ENCODE measurements at regions not wholly inside any gene's neighbourhood (a gene's known extent, or its start where the extent isn't known, plus 50 kb on each side); places are given as distances from the start of the nearest gene placed in this dataset.

GRCh38 chr5:167810573-167810972 lies 480.9 kb upstream of the WWC1 start:
- ChIA-PET CTCF (ENCODE audit: partially characterized antibody) (no interaction called here), POLR2A (ENCODE audit: partially characterized antibody) (no interaction called here)
- no peaks in the 10 kb centered on the region for H3K4me1 Mint-ChIP-seq

GRCh38 chr5:167812871-167813270 lies 478.6 kb upstream of the WWC1 start:
- ChIA-PET CTCF (ENCODE audit: partially characterized antibody) (no interaction called here), POLR2A (ENCODE audit: partially characterized antibody) (no interaction called here)
- no peaks in the 10 kb centered on the region for H3K36me3 Mint-ChIP-seq

More at GRCh38 chr5:167810573-167810972, 480.9 kb upstream of the WWC1 start:
- no peak for DNase-seq
- Mint-ChIP-seq H3K4me3 (no peak overlapping the region), H3K27ac (no peak overlapping the region), H3K36me3 (no peaks in the 10 kb centered on the region), H3K27me3 (no peaks in the 10 kb centered on the region), H3K9me3 (peaks cover 0 to 5% (median under 1%) of the 10 kb centered on the region in 8 donors)
- intact Hi-C loops (cut with micrococcal nuclease), result no loop called here
- Histone ChIP-seq H3K4me1 (ENCODE audit: insufficient read depth, low read length) (no peaks in the 10 kb centered on the region), H3K4me3 (ENCODE audit: low read length in 2 of 2) (no peak overlapping the region), H3K36me3 (ENCODE audit: insufficient read depth, low read length) (no peaks in the 10 kb centered on the region), H3K27ac (ENCODE audit: low read depth, low read length) (no peak overlapping the region), H3K9me3 (ENCODE audit: control insufficient read depth in 1 of 2, low read length in 2 of 2) (no peaks in the 10 kb centered on the region), H3K27me3 (ENCODE audit: insufficient read depth, low read length) (no peaks in the 10 kb centered on the region)

GRCh38 chr5:167813389-167813788 lies 478.1 kb upstream of the WWC1 start:
- intact Hi-C loops (cut with micrococcal nuclease), result no loop called here
- ChIA-PET CTCF (ENCODE audit: partially characterized antibody) (no interaction called here), POLR2A (ENCODE audit: partially characterized antibody) (no interaction called here)
- no peak for DNase-seq
- Mint-ChIP-seq H3K4me1 (no peaks in the 10 kb centered on the region), H3K27ac (no peak overlapping the region), H3K36me3 (no peaks in the 10 kb centered on the region), H3K9me3 (peaks cover 0 to 8% (median under 1%) of the 10 kb centered on the region in 8 donors), H3K27me3 (no peaks in the 10 kb centered on the region), H3K4me3 (no peak overlapping the region)
- Histone ChIP-seq H3K36me3 (ENCODE audit: insufficient read depth, low read length) (no peaks in the 10 kb centered on the region), H3K27me3 (ENCODE audit: insufficient read depth, low read length) (no peaks in the 10 kb centered on the region), H3K27ac (ENCODE audit: low read depth, low read length) (no peak overlapping the region), H3K9me3 (ENCODE audit: control insufficient read depth in 1 of 2, low read length in 2 of 2) (no peaks in the 10 kb centered on the region), H3K4me1 (ENCODE audit: insufficient read depth, low read length) (no peaks in the 10 kb centered on the region), H3K4me3 (ENCODE audit: low read length in 2 of 2) (no peak overlapping the region)

More at GRCh38 chr5:167812871-167813270, 478.6 kb upstream of the WWC1 start:
- Mint-ChIP-seq H3K27ac (no peak overlapping the region), H3K27me3 (no peaks in the 10 kb centered on the region), H3K4me1 (no peaks in the 10 kb centered on the region), H3K9me3 (peaks cover 0 to 8% (median under 1%) of the 10 kb centered on the region in 8 donors), H3K4me3 (no peak overlapping the region)
- Histone ChIP-seq H3K4me1 (ENCODE audit: insufficient read depth, low read length) (no peaks in the 10 kb centered on the region), H3K36me3 (ENCODE audit: insufficient read depth, low read length) (no peaks in the 10 kb centered on the region), H3K27me3 (ENCODE audit: insufficient read depth, low read length) (no peaks in the 10 kb centered on the region), H3K4me3 (ENCODE audit: low read length in 2 of 2) (no peak overlapping the region), H3K27ac (ENCODE audit: low read depth, low read length) (no peak overlapping the region), H3K9me3 (ENCODE audit: control insufficient read depth in 1 of 2, low read length in 2 of 2) (no peaks in the 10 kb centered on the region)
- DNase-seq, result no peak
- intact Hi-C loops (cut with micrococcal nuclease), result no loop called here

DNA sequence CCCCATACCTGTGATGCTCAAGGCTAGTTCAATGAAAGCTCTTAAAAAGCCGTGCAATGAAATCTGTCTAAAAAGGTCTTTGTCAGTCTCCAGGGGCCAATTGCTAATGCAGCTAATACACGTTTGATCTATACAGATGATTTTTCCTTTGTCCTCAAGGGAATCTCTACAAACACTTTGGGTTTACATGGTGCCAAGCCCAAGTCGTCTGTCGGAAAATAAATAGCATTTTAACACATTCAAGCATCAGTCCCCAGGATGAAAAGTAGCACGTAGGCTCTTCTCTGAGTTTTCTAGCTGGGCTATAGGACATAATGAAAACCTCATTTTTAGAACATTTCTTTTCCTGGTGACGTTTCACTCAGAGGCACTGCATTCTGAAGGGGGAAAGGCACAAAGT lies 477.4 kb upstream of the WWC1 start:
- no peaks in the 10 kb centered on the region for H3K9me3 ChIP-seq (ENCODE audit: control insufficient read depth in 1 of 2, low read length in 2 of 2)
- Mint-ChIP-seq H3K4me3 (no peak overlapping the region), H3K27me3 (no peaks in the 10 kb centered on the region), H3K36me3 (no peaks in the 10 kb centered on the region), H3K27ac (no peak overlapping the region), H3K9me3 (peaks cover 0 to 8% (median 0%) of the 10 kb centered on the region in 8 donors), H3K4me1 (no peaks in the 10 kb centered on the region)
- no peaks in the 10 kb centered on the region for H3K4me1 ChIP-seq (ENCODE audit: insufficient read depth, low read length)
- intact Hi-C loops (cut with micrococcal nuclease), result no loop called here
- DNase-seq, result no peak
- no peaks in the 10 kb centered on the region for H3K36me3 ChIP-seq (ENCODE audit: insufficient read depth, low read length)
- H3K4me3 ChIP-seq (ENCODE audit: low read length in 2 of 2), result no peak overlapping the region
- POLR2A ChIA-PET (ENCODE audit: partially characterized antibody), result no interaction called here
- no peak overlapping the region for H3K27ac ChIP-seq (ENCODE audit: low read depth, low read length)
- CTCF ChIA-PET (ENCODE audit: partially characterized antibody), result no interaction called here
- H3K27me3 ChIP-seq (ENCODE audit: insufficient read depth, low read length), result no peaks in the 10 kb centered on the region

GRCh38 chr5:167814828-167815227 lies 476.6 kb upstream of the WWC1 start:
- intact Hi-C loops (cut with micrococcal nuclease), result no loop called here
- Mint-ChIP-seq H3K27ac (no peak overlapping the region), H3K4me3 (no peak overlapping the region), H3K27me3 (no peaks in the 10 kb centered on the region), H3K4me1 (no peaks in the 10 kb centered on the region), H3K36me3 (no peaks in the 10 kb centered on the region), H3K9me3 (peaks cover 0 to 8% (median under 1%) of the 10 kb centered on the region in 8 donors)
- Histone ChIP-seq H3K9me3 (ENCODE audit: control insufficient read depth in 1 of 2, low read length in 2 of 2) (no peaks in the 10 kb centered on the region), H3K4me1 (ENCODE audit: insufficient read depth, low read length) (no peaks in the 10 kb centered on the region), H3K27me3 (ENCODE audit: insufficient read depth, low read length) (no peaks in the 10 kb centered on the region), H3K4me3 (ENCODE audit: low read length in 2 of 2) (no peak overlapping the region), H3K27ac (ENCODE audit: low read depth, low read length) (no peak overlapping the region), H3K36me3 (ENCODE audit: insufficient read depth, low read length) (no peaks in the 10 kb centered on the region)
- DNase-seq, result no peak
- POLR2A ChIA-PET (ENCODE audit: partially characterized antibody), result no interaction called here
- CTCF ChIA-PET (ENCODE audit: partially characterized antibody), result no interaction called here

DNA sequence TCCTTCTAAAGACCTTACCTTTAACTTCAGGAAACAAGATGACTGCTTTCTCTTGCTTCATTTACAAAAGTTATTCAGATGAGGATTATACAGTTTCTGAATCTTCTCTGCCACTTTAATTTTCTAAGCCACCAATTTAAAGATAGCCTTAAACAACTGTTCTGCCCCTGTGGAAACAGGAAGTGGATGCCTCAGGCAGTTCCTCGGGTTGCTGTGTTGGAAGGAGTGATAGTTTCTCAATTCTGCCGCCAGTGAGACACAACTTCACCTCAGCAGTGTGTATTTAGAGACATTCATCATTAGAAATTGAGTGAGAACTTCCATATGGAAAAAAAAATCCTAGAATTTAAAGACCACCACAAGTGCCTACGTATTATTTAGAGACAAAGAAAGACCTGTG lies 475.1 kb upstream of the WWC1 start:
- POLR2A ChIA-PET (ENCODE audit: partially characterized antibody), result no interaction called here
- Histone ChIP-seq H3K36me3 (ENCODE audit: insufficient read depth, low read length) (no peaks in the 10 kb centered on the region), H3K27me3 (ENCODE audit: insufficient read depth, low read length) (no peaks in the 10 kb centered on the region), H3K27ac (ENCODE audit: low read depth, low read length) (no peak overlapping the region), H3K4me1 (ENCODE audit: insufficient read depth, low read length) (no peaks in the 10 kb centered on the region), H3K4me3 (ENCODE audit: low read length in 2 of 2) (no peak overlapping the region), H3K9me3 (ENCODE audit: control insufficient read depth in 1 of 2, low read length in 2 of 2) (no peaks in the 10 kb centered on the region)
- Mint-ChIP-seq H3K9me3 (peaks cover 0 to 8% (median 2%) of the 10 kb centered on the region in 8 donors), H3K27ac (no peak overlapping the region), H3K4me1 (no peaks in the 10 kb centered on the region), H3K27me3 (no peaks in the 10 kb centered on the region), H3K36me3 (no peaks in the 10 kb centered on the region), H3K4me3 (no peak overlapping the region)
- no peak for DNase-seq
- intact Hi-C loops (cut with micrococcal nuclease), result no loop called here
- CTCF ChIA-PET (ENCODE audit: partially characterized antibody), result no interaction called here

- no peaks in the 10 kb centered on the region for H3K9me3 ChIP-seq (ENCODE audit: control insufficient read depth in 1 of 2, low read length in 2 of 2)
- CTCF ChIA-PET (ENCODE audit: partially characterized antibody), result no interaction called here
Measured at GRCh38 chr5:167816864-167817263, 474.6 kb upstream of the WWC1 start.

DNA sequence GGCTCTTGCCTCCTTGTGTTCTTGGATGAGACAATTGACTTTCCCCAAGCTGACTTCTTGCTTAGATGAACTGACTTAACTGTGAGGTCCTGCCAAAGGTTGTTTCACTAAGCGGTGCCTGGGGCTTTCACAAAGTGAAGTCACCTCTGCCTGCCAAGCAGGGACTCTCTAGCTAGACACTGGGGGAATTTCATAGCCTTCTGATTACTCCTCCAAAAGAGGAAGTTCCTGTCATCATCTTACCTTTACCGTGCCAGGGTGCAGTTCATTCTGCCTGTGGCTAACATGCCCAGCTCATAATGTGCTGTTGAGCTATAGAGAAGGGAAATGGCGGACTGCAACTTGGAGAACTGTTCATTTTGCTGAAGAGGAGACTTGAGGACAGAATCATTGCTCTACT lies 472.0 kb upstream of the WWC1 start:
- POLR2A ChIA-PET (ENCODE audit: partially characterized antibody), result no interaction called here
- H3K27me3 ChIP-seq (ENCODE audit: insufficient read depth, low read length), result no peaks in the 10 kb centered on the region
- H3K4me1 ChIP-seq (ENCODE audit: insufficient read depth, low read length), result no peaks in the 10 kb centered on the region
- H3K4me3 ChIP-seq (ENCODE audit: low read length in 2 of 2), result no peak overlapping the region
- no peaks in the 10 kb centered on the region for H3K4me1 Mint-ChIP-seq
- no peaks in the 10 kb centered on the region for H3K36me3 Mint-ChIP-seq
- intact Hi-C loops (cut with micrococcal nuclease), result no loop called here
- no peak overlapping the region for H3K27ac Mint-ChIP-seq
- no peaks in the 10 kb centered on the region for H3K27me3 Mint-ChIP-seq
- H3K9me3 ChIP-seq (ENCODE audit: control insufficient read depth in 1 of 2, low read length in 2 of 2), result no peaks in the 10 kb centered on the region
- CTCF ChIA-PET (ENCODE audit: partially characterized antibody), result no interaction called here
- no peak for DNase-seq
- H3K4me3 Mint-ChIP-seq, result no peak overlapping the region
- H3K9me3 Mint-ChIP-seq, result peaks cover 0 to 7% (median 2%) of the 10 kb centered on the region in 8 donors
- no peak overlapping the region for H3K27ac ChIP-seq (ENCODE audit: low read depth, low read length)
- H3K36me3 ChIP-seq (ENCODE audit: insufficient read depth, low read length), result no peaks in the 10 kb centered on the region

More at GRCh38 chr5:167816864-167817263, 474.6 kb upstream of the WWC1 start:
- Histone ChIP-seq H3K27me3 (ENCODE audit: insufficient read depth, low read length) (no peaks in the 10 kb centered on the region), H3K4me3 (ENCODE audit: low read length in 2 of 2) (no peak overlapping the region), H3K4me1 (ENCODE audit: insufficient read depth, low read length) (no peaks in the 10 kb centered on the region), H3K36me3 (ENCODE audit: insufficient read depth, low read length) (no peaks in the 10 kb centered on the region), H3K27ac (ENCODE audit: low read depth, low read length) (no peak overlapping the region)
- Mint-ChIP-seq H3K27me3 (no peaks in the 10 kb centered on the region), H3K4me3 (no peak overlapping the region), H3K27ac (no peak overlapping the region), H3K4me1 (no peaks in the 10 kb centered on the region), H3K36me3 (no peaks in the 10 kb centered on the region), H3K9me3 (peaks cover 0 to 8% (median 2%) of the 10 kb centered on the region in 8 donors)
- DNase-seq, result no peak
- POLR2A ChIA-PET (ENCODE audit: partially characterized antibody), result no interaction called here
- intact Hi-C loops (cut with micrococcal nuclease), result no loop called here

All from CD4-positive, alpha-beta memory T cell (primary cell).